ENCODE measurements at regions not wholly inside any gene's neighbourhood (a gene's known extent, or its start where the extent isn't known, plus 50 kb on each side); places are given as distances from the start of the nearest gene placed in this dataset.

DNA sequence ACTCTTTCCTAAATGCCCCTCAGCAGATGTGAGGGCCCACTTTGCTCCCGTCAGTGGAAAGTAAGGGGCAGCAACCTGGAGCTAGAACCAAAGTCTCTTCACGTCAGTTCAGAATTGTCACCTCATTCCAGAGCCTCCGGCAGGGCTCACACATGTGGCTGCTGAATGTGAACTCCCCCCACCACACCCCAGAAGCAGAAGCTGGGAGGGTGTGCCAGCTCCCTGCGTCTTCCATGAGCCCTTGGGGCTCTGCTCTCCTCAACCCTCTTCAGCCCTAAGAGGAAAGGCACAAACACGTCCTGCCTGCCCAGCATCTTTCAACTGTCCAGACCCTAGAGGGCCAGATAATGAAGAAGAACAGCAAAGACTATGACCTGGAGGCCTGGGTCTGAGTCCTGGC lies 105.3 kb downstream of the SALL1 start:
- TF ChIP-seq, protein P1, sequence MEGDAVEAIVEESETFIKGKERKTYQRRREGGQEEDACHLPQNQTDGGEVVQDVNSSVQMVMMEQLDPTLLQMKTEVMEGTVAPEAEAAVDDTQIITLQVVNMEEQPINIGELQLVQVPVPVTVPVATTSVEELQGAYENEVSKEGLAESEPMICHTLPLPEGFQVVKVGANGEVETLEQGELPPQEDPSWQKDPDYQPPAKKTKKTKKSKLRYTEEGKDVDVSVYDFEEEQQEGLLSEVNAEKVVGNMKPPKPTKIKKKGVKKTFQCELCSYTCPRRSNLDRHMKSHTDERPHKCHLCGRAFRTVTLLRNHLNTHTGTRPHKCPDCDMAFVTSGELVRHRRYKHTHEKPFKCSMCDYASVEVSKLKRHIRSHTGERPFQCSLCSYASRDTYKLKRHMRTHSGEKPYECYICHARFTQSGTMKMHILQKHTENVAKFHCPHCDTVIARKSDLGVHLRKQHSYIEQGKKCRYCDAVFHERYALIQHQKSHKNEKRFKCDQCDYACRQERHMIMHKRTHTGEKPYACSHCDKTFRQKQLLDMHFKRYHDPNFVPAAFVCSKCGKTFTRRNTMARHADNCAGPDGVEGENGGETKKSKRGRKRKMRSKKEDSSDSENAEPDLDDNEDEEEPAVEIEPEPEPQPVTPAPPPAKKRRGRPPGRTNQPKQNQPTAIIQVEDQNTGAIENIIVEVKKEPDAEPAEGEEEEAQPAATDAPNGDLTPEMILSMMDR (IDR thresholded peaks at IDR 0.05; ENCODE audit: borderline replicate concordance, extremely low read depth, low read length, poor library complexity, severe bottlenecking) = no peak
- Histone ChIP-seq H4K20me1 (ENCODE audit: insufficient read depth, low read length) (no peaks in the 10 kb centered on the region), H3K9ac (ENCODE audit: low read depth, low read length) (no peak overlapping the region), H3K27ac (ENCODE audit: low read length) (no peak overlapping the region), H2AFZ (ENCODE audit: low read depth, low read length) (no peak overlapping the region), H3K4me3 (ENCODE audit: low read depth in 1 of 2, low read length in 2 of 2) (no peak overlapping the region), H3K36me3 (ENCODE audit: insufficient read depth, low read length) (no peaks in the 10 kb centered on the region), H3K9me3 (ENCODE audit: insufficient read depth, low read length, severe bottlenecking) (no peaks in the 10 kb centered on the region), H3K4me2 (ENCODE audit: insufficient read depth, low read length) (no peak overlapping the region), H3K4me1 (ENCODE audit: insufficient read depth, low read length) (no peaks in the 10 kb centered on the region), H3K79me2 (ENCODE audit: insufficient read depth, low read length) (no peaks in the 10 kb centered on the region), H3K27me3 (ENCODE audit: insufficient read depth, low read length, poor library complexity) (no peaks in the 10 kb centered on the region)
- ATAC-seq (ENCODE audit: insufficient read depth, low read depth) (no peak), DNase-seq (no peak)

DNA sequence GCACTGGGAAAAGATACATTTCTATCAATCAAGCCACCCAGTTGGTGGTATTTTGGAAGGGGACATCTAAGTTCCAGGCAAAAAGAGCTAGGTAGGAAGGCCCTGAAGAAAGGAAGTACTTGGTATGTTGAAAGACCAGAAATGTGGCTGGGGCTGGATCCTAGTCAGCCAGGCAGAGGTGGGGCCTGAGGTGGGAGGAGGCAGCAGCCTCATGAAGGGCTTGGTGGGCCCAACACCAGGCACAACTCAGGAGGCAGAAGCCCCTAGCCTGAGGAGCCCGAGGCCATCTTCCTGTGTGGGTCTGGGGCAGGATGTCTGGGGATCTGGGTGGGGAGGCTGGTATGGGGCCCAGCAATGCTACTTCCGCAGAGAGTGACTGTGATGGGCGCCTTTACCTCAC lies 105.9 kb downstream of the SALL1 start:
- Histone ChIP-seq H3K27ac (ENCODE audit: low read length) (no peak overlapping the region), H3K9ac (ENCODE audit: low read depth, low read length) (no peak overlapping the region), H3K36me3 (ENCODE audit: insufficient read depth, low read length) (no peaks in the 10 kb centered on the region), H4K20me1 (ENCODE audit: insufficient read depth, low read length) (no peaks in the 10 kb centered on the region), H3K79me2 (ENCODE audit: insufficient read depth, low read length) (no peaks in the 10 kb centered on the region), H3K4me2 (ENCODE audit: insufficient read depth, low read length) (no peak overlapping the region), H3K4me3 (ENCODE audit: low read depth in 1 of 2, low read length in 2 of 2) (no peak overlapping the region), H3K9me3 (ENCODE audit: insufficient read depth, low read length, severe bottlenecking) (no peaks in the 10 kb centered on the region), H2AFZ (ENCODE audit: low read depth, low read length) (no peak overlapping the region), H3K4me1 (ENCODE audit: insufficient read depth, low read length) (no peaks in the 10 kb centered on the region), H3K27me3 (ENCODE audit: insufficient read depth, low read length, poor library complexity) (no peaks in the 10 kb centered on the region)
- TF ChIP-seq EZH2 (IDR thresholded peaks at IDR 0.05; ENCODE audit: borderline replicate concordance, low read depth, low read length, severe bottlenecking) = no peak
- TF ChIP-seq, protein P1 (IDR thresholded peaks at IDR 0.05; ENCODE audit: borderline replicate concordance, extremely low read depth, low read length, poor library complexity, severe bottlenecking) = no peak
- DNase-seq (no peak), ATAC-seq (ENCODE audit: insufficient read depth, low read depth) (no peak)

DNA sequence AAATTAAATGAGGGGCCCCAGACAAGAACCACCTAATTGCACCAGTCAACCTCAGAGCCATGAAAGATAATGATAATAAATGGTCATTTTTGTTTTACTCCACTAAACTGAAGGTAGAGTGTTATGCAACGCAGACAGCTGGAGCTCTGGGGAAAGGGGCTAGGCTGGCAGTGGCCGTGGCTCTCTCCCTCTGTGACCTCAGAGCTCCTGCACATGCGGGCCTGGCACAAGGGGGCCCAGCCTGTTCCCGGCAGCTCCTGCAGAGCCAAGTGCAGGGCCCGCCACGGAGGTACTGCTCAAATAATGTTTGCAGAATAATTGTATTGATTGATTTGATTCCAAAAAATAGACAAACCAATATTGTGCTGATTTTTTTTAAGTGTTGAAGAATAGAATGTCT lies 109.5 kb downstream of the SALL1 start:
- TF ChIP-seq, protein P1 (IDR thresholded peaks at IDR 0.05; ENCODE audit: borderline replicate concordance, extremely low read depth, low read length, poor library complexity, severe bottlenecking) = no peak
- TF ChIP-seq EZH2 (IDR thresholded peaks at IDR 0.05; ENCODE audit: borderline replicate concordance, low read depth, low read length, severe bottlenecking) = no peak

DNA sequence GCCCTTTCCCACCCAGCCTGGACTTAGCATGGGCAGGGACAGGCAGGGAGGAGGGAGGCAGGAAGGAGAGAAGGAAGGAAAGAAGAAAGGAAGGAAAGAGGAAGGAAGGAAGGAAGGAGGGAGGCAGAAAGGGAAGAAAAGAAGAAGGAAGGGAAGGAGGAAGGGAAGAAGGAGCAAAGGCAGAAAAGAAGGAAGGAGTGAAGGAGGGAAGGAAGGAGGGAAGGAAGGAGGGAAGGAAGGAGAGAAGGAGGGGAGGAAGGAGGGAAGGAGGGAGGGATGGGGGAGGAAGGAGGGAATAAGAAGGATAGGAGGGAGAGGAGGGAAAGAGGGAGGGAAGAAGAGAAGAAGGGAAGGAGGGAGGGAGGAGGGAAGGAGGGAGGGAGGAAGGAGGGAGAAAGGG lies 110.4 kb downstream of the SALL1 start:
- Histone ChIP-seq H3K79me2 (ENCODE audit: insufficient read depth, low read length) (no peaks in the 10 kb centered on the region), H2AFZ (ENCODE audit: low read depth, low read length) (no peak overlapping the region), H3K36me3 (ENCODE audit: insufficient read depth, low read length) (no peaks in the 10 kb centered on the region), H3K9me3 (ENCODE audit: insufficient read depth, low read length, severe bottlenecking) (no peaks in the 10 kb centered on the region), H3K4me2 (ENCODE audit: insufficient read depth, low read length) (no peak overlapping the region), H3K27ac (ENCODE audit: low read length) (no peak overlapping the region), H3K9ac (ENCODE audit: low read depth, low read length) (no peak overlapping the region), H3K27me3 (ENCODE audit: insufficient read depth, low read length, poor library complexity) (no peaks in the 10 kb centered on the region), H3K4me1 (ENCODE audit: insufficient read depth, low read length) (no peaks in the 10 kb centered on the region), H3K4me3 (ENCODE audit: low read depth in 1 of 2, low read length in 2 of 2) (no peak overlapping the region), H4K20me1 (ENCODE audit: insufficient read depth, low read length) (no peaks in the 10 kb centered on the region)
- DNase-seq = no peak
- TF ChIP-seq, protein P1 (IDR thresholded peaks at IDR 0.05; ENCODE audit: borderline replicate concordance, extremely low read depth, low read length, poor library complexity, severe bottlenecking) = no peak
- no peak for TF ChIP-seq EZH2 (IDR thresholded peaks at IDR 0.05; ENCODE audit: borderline replicate concordance, low read depth, low read length, severe bottlenecking)
- ATAC-seq (ENCODE audit: insufficient read depth, low read depth) = no peak

More for the DNA sequence above, 109.5 kb downstream of the SALL1 start:
- Histone ChIP-seq H3K36me3 (ENCODE audit: insufficient read depth, low read length) (no peaks in the 10 kb centered on the region), H3K4me2 (ENCODE audit: insufficient read depth, low read length) (no peak overlapping the region), H3K79me2 (ENCODE audit: insufficient read depth, low read length) (no peaks in the 10 kb centered on the region), H3K9ac (ENCODE audit: low read depth, low read length) (no peak overlapping the region), H3K9me3 (ENCODE audit: insufficient read depth, low read length, severe bottlenecking) (no peaks in the 10 kb centered on the region), H3K27ac (ENCODE audit: low read length) (no peak overlapping the region), H4K20me1 (ENCODE audit: insufficient read depth, low read length) (no peaks in the 10 kb centered on the region), H2AFZ (ENCODE audit: low read depth, low read length) (no peak overlapping the region), H3K4me1 (ENCODE audit: insufficient read depth, low read length) (no peaks in the 10 kb centered on the region), H3K4me3 (ENCODE audit: low read depth in 1 of 2, low read length in 2 of 2) (no peak overlapping the region), H3K27me3 (ENCODE audit: insufficient read depth, low read length, poor library complexity) (no peaks in the 10 kb centered on the region)
- no peak for ATAC-seq (ENCODE audit: insufficient read depth, low read depth)
- DNase-seq = no peak

All from DND-41 (cell line).